Epithelial cell of prostate (primary cell): ENCODE measurements at regions not wholly inside any gene's neighbourhood (a gene's known extent, or its start where the extent isn't known, plus 50 kb on each side); places are given as distances from the start of the nearest gene placed in this dataset.
A peak's percentile ranks its signal among the peaks of the same experiment; 100 is the strongest.

Experiments used
- DNase-seq: peaks from one replicate; pipeline ENCODE4 v3.0.0-alpha.2; 2011; ENCODE audit warnings: low read depth, low spot score
- H3K27ac ChIP-seq: fragments of 450-650 bp; 2 replicates; pipeline ENCODE4 v1.5.1; 2017; ENCODE audit warnings: mild to moderate bottlenecking

DNA sequence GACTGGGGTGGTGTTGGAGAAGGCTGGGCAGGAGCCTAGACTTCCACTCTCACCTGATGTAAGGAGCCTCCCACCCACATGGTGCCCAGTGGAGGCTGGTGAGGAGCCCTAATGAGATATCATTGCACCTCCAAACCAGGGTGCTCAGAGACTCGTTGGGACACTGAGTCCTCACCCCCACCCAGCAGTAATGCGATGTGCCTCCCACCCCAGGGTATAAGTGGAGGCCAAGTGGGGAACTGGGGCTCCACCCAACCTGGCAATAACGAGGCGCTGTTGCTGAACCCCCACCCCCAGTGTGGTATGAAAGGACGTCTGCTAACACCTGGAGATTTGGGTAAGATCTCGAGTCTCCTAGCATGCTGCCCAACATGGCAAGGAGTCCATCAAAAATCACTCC is 510.2 kb downstream of the PREX1 start:
- DNase-seq = no peak
- no peak overlapping the region for H3K27ac ChIP-seq

DNA sequence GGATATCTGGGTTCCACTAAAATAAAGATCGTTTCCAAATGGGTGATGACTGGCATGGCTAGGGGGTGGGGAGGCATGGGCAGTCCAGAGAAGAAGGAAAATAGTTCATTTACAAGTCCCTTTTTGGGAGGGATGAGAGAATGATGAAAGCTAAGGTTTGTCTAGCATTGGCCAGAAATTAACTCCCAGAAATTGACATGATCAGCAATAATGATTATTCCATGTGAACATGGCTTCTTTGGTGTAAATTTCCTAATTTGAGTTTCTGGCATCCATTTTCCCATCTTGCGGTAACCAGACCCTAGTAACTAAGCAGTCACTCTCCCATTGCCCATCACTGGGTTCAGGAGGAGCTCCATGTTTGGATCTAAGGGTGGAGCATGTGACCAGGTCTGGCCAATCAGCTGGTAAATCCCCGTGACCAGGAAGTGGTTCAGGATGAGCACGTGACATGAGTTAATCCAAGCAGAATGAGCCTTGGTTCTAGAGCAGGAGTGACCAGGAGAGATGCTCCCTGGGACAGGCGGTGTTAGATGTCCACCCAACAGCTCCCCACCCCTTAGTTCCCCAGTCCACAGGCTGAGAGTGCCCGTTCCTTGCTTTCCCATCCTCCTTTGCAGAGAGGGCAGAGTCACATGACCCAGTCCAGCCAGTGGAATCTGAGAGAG is 512.7 kb downstream of the PREX1 start:
- no peak for DNase-seq
- H3K27ac ChIP-seq = no peak overlapping the region

DNA sequence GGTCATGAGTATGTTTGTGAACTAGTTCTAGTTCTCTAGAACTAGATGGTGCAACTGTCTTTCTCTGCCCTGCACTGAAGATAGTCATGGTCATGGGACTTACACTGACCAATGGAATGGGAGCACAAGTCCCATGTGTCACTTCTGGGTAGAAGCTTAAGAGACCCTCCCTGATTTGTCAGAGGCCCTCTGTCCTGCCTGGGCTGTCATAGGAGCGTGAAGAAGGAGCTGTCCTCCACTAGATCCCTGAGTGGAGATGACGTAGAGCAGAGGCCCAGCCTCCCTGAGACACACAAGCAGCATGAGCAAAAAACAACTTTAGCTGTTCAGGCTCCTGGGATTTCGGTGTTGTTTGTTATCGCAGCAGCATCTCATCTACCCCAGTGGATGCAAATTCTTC is 514.5 kb downstream of the PREX1 start:
- no peak overlapping the region for H3K27ac ChIP-seq
- no peak for DNase-seq

DNA sequence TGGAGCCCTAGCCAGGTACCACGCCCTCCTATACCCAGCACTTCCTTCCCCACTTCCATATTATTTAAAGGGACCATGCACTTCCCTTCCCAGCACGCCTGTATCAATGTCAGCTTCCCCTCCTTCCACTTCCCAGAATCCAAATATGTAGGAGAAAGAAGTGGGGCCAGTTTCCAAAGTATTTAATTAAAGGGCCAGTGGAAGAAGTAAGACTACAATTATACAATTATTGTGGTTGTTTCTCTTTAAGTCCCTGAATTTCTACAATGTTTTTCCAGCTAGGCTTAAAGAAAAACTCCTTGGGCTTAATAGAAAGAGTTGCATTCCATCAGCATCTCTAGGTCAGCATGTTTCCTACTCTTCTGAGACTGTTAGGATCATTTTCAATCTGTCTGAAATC is 515.8 kb downstream of the PREX1 start:
- DNase-seq = no peak
- H3K27ac ChIP-seq = no peak overlapping the region

DNA sequence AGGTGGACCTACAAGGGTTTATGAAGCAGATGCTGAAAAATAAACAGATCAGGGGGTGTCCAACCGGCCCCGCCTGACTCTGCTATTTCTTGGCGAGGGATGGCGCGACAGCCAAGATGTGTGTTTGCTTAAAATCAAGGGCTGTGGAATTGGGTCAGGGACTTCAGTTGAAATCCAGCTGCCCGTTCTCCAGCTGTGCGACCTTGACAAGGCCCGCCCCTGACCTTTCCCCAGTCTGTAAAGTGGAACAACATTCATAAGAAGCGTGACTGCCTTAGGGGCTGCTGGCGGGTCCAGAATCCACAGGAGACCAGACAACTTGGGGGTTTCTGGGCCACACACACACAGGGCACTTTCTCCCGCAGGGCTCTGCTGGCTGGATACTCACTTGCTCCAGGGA is 517.5 kb downstream of the PREX1 start:
- no peak overlapping the region for H3K27ac ChIP-seq
- DNase-seq = no peak

DNA sequence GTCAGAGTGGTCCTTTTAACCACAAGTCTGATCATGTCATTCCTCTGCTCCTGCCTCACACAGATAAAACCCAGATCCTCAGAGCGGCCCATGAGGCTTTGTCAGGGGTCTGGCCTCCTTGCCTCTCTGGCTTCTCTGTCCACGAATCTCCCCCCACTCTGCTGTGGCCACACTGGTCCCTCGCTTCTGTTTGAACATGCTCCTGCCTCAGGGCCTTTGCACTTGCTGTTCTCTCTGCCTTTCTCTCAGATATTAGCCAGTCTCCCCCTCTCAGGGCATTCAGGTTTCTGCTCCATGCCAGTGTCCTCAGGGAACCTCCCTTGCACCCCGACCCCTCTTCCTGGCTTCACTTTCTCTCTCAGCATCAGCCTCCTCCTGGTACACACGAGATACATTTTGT is 518.5 kb downstream of the PREX1 start:
- no peak overlapping the region for H3K27ac ChIP-seq
- no peak for DNase-seq

DNA sequence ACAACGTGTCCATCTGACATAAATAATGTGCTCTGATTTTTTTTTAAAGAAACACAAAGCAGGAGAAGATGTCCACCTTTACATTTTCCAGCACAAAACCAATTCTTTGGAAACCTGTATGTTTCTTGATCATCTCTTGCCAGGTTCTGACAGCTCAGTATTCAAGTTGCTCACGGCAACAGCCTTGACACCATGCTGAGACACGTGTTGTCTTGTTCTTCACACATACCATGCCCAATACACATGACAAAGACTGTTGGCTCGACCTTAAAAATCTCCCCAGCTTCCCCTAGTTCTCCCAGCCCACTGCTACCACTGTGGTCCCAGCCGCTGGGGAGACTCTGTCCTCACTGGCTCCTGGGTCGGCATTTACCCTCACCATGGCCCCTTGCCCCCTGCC is 518.9 kb downstream of the PREX1 start:
- H3K27ac ChIP-seq = no peak overlapping the region
- DNase-seq = no peak

DNA sequence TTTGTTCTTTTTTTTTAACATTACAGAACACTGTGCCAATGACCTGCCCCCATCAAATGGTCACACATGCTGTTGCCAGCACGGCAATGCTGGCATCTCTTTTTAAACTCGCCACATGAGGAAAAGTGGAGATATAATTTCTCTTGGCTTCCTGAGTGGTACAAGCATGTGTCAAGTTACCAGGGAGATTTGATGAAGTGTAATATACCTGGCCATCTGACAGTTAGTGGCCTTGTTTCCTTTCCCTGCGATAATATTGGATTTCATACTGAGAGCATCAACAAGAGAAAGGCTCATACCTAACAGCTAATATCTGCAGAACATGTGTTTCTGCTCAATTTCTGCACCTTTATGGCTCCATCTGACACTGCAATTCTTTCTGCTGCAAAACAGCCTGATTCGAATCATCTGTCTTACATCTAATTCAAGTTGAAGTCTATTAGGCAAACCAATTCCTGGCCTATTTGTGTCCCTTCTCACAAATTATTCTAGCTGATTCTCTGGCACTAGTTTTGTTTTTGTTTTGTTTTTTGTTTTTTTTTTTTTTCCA is 519.5 kb downstream of the PREX1 start:
- H3K27ac ChIP-seq = no peak overlapping the region
- no peak for DNase-seq

DNA sequence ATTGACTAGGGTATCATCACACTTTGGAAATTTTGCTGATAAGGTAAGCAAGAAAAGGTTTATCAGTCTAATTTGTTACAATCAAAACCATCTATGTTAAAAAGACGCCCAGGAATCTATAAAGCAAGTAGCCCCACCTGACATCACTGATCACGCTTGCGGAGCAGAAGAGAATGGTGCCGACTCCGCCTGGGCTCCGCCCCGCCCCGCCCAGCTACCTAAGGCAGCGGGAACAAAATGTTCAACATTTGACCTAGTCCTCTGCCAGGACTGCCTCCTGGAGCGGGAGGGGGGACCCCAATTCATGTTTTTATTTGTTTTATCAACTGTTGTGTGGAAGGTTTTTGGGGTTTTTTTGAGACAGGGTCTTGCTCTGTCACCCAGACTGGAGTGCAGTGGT is 520.5 kb downstream of the PREX1 start:
- no peak for DNase-seq
- H3K27ac ChIP-seq = no peak overlapping the region

DNA sequence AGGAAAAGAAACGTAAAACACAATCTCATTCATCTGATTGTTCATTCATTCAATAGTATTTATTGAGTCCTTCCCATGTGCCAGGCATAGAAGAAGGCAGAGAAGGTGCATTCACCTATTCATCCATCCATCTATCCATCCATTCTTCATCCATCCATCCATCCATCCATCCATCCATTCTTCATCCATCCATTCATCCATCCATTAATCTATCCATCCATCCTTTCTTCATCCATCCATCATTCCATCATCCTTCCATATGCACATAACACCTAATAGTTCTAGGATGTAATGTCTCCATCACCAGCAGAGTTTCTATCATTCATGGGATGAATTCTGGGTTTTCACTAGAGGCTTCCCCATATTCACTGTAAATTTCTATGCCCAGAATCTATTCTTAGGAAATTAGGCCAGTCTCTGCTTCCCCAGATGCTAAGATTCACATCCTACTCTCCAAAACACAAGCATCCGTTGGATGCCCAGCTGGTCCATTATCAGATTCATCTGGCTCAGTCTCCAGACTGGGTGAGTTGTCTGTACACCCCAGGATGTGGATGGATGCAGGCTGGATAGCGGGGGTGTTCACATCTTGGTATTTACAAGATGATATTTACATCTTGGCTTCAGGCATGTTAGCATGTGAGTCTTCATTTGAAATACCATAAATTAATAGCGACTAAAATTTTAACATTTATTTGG is 517.7 kb upstream of the SULF2 start:
- DNase-seq = no peak
- H3K27ac ChIP-seq = no peak overlapping the region

DNA sequence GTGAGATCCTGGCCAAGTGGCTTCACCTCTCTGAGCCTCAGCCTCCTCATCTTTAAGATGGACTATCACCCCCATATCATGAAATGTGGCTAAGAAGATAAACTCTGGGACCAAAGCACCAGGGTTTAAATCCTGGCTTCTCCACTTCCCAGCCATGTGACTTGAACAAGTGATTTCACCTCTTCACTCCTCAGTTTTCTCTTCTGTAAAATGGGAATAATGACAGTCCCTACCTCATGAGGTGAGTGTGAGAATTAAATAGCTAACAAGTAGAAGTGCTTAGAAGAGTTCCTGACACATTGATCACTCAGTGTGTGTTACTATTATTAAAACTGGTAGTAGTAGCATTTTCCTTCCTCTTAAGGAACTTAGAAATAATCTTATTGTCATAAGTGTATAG is 516.9 kb upstream of the SULF2 start:
- no peak for DNase-seq

DNA sequence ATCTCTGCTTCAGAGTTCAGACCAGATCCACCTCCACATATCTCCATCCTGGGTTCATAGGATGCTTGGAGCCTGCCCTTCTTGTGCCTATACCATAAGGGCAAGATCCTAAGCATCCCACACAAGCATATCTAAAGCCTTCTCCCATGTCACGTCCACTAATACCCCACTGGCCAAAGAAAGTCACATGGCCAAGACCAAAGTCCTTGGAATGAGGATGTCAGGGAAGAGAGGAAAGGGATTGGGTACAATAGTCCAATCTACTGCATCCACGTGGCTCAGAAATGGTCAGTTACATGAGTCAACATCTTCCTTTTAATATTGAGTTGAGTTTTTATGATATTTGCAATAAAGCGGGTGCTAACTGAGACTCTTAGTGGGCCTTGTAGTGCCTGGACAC is 515.9 kb upstream of the SULF2 start:
- DNase-seq = no peak
- H3K27ac ChIP-seq = no peak overlapping the region

More for the DNA sequence above, 516.9 kb upstream of the SULF2 start:
- no peak overlapping the region for H3K27ac ChIP-seq

DNA sequence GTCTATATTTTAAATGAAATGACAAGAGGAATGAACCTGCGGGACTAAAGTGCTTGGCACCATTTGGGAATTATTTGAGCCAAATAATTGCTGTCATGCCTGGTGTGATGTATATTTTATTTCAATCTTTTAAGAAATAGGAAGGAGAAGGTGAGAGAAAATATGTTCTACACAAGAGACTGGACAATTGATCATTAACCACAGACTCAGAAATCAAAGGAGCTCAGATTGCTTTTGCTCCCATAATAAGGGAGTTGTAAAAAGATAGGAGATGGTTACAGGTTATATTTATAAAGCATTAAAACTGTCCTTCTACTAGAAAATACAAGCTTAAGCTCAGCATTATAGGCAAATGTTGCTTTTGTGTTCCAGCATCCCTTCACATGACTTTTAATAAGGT is 515.2 kb upstream of the SULF2 start:
- no peak overlapping the region for H3K27ac ChIP-seq
- no peak for DNase-seq

DNA sequence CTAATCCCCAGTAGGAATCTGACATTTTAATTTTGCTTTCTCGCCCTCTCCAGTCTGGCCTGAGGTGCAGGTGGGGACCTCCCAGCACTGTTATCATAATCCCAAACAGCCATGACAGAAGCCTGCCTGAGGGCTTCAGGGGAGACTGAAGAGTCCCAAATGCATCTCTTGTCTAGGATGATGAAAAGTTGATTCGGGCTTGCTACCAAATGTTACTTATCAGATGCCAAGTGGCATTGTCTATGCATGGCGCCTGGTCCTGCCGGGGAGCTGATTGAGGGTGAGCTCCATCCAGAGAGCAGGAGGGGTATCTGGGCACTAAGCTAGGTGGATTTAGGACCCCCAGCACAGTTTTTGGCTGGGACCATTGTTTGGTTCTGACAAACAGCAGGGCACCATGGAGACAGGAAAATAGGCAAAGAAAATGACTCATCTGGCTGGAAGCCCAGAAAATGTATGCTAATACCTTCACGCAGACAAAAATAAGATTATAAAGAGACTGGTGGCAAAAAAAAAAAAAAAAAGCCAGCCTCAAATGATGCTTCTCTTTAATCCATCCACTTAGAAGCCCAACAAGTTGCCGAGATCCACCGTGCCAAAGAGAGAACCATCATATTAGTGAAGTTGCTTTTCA is 513.7 kb upstream of the SULF2 start:
- no peak overlapping the region for H3K27ac ChIP-seq
- DNase-seq = peak; percentile 29

DNA sequence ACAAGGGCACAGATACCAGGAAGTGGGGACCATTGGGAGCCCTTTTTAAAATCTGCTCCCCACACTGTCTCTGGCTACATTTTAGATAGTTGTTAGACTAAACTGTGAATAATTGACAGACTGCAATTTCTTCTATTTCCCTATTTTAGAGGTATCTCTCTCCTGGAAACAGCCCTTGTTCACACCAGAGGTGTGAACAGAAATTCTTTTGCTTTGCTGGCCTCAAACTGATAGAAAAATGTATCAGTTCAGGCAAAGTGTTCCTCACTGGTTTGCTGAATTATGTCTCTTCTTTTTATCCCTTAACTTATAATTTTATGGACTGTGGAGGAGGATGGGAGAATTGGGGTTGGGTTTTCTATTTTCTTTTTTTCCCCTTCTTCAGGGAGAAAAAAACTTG is 513.2 kb upstream of the SULF2 start:
- no peak for DNase-seq

DNA sequence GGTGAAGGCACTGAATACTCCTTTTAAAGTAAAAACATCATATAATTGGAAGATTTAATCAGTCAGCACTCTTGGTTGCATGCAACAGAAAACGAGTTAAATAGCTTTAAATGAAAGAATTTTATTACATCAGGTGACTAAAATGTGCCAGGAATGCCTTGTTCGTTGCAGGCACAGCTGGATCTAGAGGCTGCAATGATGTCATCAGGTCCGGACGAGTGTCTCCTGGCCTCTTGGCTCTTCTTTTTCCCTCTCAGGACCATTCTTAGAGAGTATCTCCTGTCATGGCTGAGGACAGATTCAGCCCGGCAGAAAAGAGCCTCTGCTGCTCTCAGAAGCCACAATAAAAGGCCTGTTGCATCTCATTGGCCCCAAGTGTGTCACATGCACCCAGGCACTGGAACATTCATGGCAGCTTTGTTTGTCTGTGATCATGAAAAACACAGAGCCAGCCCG is 510.7 kb upstream of the SULF2 start:
- no peak for DNase-seq
- H3K27ac ChIP-seq = no peak overlapping the region

More for the DNA sequence above, 513.2 kb upstream of the SULF2 start:
- no peak overlapping the region for H3K27ac ChIP-seq

DNA sequence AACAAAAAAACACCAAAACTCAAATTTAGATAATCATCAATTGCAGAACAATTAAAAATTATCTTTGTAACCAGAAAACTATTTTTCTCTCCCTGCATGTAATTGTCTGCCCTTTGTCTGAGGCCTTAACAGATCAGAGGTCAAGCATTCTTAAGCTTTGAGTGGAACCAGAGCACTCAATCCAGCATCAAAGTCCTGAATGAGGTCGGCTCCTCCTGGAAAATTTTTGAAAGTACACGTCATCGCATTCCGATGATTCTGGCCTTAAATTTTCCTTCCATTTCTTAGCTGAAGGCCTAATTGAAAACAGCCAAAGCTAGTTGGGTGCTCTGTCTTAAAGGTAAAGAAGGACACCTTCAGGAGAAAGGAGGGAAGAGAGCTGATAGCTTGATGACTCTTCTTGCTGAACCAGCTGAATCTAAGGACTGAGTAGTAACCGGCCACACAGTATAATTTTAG is 510.2 kb upstream of the SULF2 start:
- DNase-seq = peak; percentile 54
- H3K27ac ChIP-seq = no peak overlapping the region

DNA sequence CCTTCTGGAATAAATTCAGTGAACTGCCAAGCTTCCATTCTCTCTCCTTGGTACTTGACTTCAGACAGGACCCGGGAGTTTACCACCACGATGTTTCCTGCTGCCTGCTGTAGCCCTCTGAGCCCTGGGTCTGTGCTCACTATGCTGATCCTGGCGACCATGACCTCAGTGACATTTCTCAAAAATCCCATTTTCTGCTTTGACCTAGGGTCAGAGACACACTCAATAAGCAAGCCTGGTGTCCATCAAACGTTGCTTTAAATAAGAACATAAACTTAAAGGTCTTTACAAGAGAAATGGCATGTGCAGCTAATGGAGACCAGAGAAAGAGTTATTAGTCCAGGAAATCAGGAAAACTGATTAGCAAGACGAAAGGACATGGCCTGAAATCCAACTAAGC is 509.7 kb upstream of the SULF2 start:
- no peak overlapping the region for H3K27ac ChIP-seq
- no peak for DNase-seq

DNA sequence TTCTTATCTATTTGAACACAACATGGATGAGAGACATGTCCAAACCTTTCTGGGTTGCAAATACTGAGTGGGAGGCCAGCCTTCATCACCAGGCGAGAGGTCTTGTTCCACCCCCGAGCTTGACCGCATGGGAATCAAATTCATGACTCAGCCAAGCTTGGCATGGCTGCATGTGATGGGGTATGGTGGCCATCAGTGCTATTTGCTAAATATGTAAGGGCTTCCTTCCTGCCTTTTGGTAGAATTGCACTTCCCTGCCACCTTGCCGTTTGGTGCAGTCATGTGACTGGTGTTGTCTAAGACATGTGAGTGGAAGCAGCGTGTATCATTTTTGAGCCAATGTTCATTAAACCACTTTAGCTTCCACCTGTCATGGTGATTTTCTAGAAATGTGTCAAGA is 508.9 kb upstream of the SULF2 start:
- no peak for DNase-seq
- no peak overlapping the region for H3K27ac ChIP-seq

DNA sequence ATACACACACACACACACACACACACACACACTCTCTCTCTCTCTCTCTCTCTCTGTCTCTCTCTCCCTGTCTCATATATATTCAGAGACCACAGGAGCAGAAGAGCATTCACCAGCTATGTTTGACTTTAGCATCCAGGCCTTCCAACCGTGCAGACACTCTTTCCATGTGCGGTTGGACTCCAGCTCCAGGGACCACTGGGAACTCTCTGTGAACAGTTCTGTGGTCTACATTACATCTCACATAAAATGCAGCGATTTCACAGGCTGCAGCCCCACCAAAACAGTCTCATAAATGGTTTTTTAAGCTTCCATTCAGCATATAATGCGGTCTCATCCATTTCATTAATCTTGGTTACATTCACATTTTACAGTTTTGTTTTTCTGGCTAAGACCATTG is 508.4 kb upstream of the SULF2 start:
- DNase-seq = no peak

DNA sequence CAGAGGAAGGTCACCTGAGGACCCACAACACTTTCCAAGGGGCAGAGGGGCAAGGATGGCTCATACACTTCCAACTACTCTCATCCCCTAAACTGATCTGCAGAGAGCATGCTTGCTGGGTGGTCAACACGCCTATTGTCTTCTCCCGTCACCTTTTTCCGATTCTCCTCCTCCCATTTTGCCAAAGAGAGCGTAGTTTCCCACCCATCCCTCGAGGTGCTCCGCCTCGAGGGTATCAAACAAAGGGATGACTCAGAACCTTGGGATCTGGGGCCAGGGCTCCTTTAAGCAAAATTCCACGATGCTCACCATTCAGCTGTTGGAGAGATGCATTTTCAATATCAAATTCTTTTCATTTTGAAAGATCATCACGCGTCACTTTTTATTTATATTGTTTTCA is 507.5 kb upstream of the SULF2 start:
- DNase-seq = no peak
- H3K27ac ChIP-seq = no peak overlapping the region

More for the DNA sequence above, 508.4 kb upstream of the SULF2 start:
- H3K27ac ChIP-seq = no peak overlapping the region
